K562 (cell line): ENCODE measurements at regions not wholly inside any gene's neighbourhood (a gene's known extent, or its start where the extent isn't known, plus 50 kb on each side); places are given as distances from the start of the nearest gene placed in this dataset.

Experiments
- ATAC-seq: fragments of 200-7000 bp; cut with Tn5 transposase; 3 replicates; pipeline ENCODE4 v1.9.1; 2020; ENCODE audit warnings: moderate library complexity
- BruUV-seq: library from RNA; stranded (reverse); fragments of 400-500 nt; replicated peaks from 2 replicates; lab custom pipeline; 2021; lab: Mats Ljungman, UMichigan
- CTCF ChIA-PET: fragments of 300-600 bp; formaldehyde crosslinking; extraction: SDS; loops from one replicate; lab custom pipeline; 2021; ENCODE audit warnings: low intra/inter-chr PET ratio; lab: Yijun Ruan, JAX
- POLR2A ChIA-PET: fragments of 300-600, 350-650 bp; sonication (Branson Sonifier 250); formaldehyde crosslinking; extraction: SDS; loops from one replicate; lab custom pipeline; 2021; ENCODE audit warnings: antibody characterized with exemption, inconsistent platforms; lab: Yijun Ruan, JAX
- DNase-seq, 4 experiments: peaks; one replicate each; pipeline versions ENCODE4 v3.0.0 to v3.0.0-alpha.2; 2011 to 2018; ENCODE audit warnings: low spot score in 3 of 4, mixed read lengths in 3 of 4; ENCODE audit errors: extremely low read depth in 1 of 4
- FAIRE-seq: peaks from 2 replicates; lab custom pipeline; 2011; peaks lifted over from hg19 to GRCh38; lab: Jason Lieb, UNC
- H2AFZ ChIP-seq: 2 replicates; pipeline ENCODE4 v1.6.0; 2011; ENCODE audit warnings: low read depth, low read length, control low read depth, inconsistent platforms
- H3K27ac ChIP-seq: fragments of 200-600 bp; 3 replicates; pipeline ENCODE4 v1.8.0; 2011; ENCODE audit warnings: low read depth, mild to moderate bottlenecking, control low read depth, inconsistent platforms, low read length, moderate library complexity, mixed read lengths; ENCODE audit errors: extremely low read depth
- H3K27me3 ChIP-seq, 2 experiments: fragments of 300-600 bp in 1 of 2; 2 replicates in 1 of 2; 3 replicates in 1 of 2; pipeline versions ENCODE4 v1.6.0 to v1.8.0; 2011; ENCODE audit warnings: inconsistent platforms in 2 of 2, low read length in 2 of 2, mild to moderate bottlenecking in 1 of 2, mixed read lengths in 1 of 2, moderate library complexity in 1 of 2; ENCODE audit not compliant: control insufficient read depth in 2 of 2, insufficient read depth in 2 of 2
- H3K36me3 ChIP-seq: fragments of 300-600 bp; 3 replicates; pipeline ENCODE4 v1.8.0; 2011; ENCODE audit warnings: mild to moderate bottlenecking, low read length, inconsistent platforms; ENCODE audit not compliant: control insufficient read depth, insufficient read depth
- H3K4me1 ChIP-seq, 2 experiments: fragments of 200-600 bp in 1 of 2; replicated peaks in 1 of 2; 2 replicates in 1 of 2; 3 replicates in 1 of 2; pipeline versions ENCODE4 v1.5.1 to v1.8.0; 2011; ENCODE audit warnings: inconsistent platforms in 2 of 2, low read length in 2 of 2, mild to moderate bottlenecking in 1 of 2, mixed read lengths in 1 of 2, moderate library complexity in 1 of 2; ENCODE audit not compliant: control insufficient read depth in 2 of 2, insufficient read depth in 2 of 2
- H3K4me2 ChIP-seq: 2 replicates; pipeline ENCODE4 v1.6.1; 2011; ENCODE audit warnings: low read length, control low read depth, inconsistent platforms, mixed read lengths; ENCODE audit not compliant: insufficient read depth
- H3K4me3 ChIP-seq: fragments of 200-600 bp; sonication (generic), shearing (Covaris generic); 2 replicates; pipeline ENCODE4 v1.5.1; 2016; ENCODE audit warnings: control low read depth, inconsistent platforms
- H3K79me2 ChIP-seq: fragments of 200-600 bp; 3 replicates; pipeline ENCODE4 v1.8.0; 2011; ENCODE audit warnings: low read length, inconsistent platforms; ENCODE audit not compliant: control insufficient read depth, insufficient read depth
- H3K9ac ChIP-seq, 2 experiments: 2 replicates each; pipeline versions ENCODE4 v1.6.0 to v1.6.1; 2011; ENCODE audit warnings: low read depth in 2 of 2, low read length in 2 of 2, control low read depth in 1 of 2, inconsistent platforms in 1 of 2, mild to moderate bottlenecking in 1 of 2, mixed read lengths in 1 of 2; ENCODE audit not compliant: insufficient read depth in 1 of 2
- H3K9me1 ChIP-seq: one replicate; pipeline ENCODE4 v1.6.0; 2011; ENCODE audit warnings: inconsistent platforms, mild to moderate bottlenecking, low read length, moderate library complexity; ENCODE audit not compliant: control insufficient read depth, insufficient read depth
- H3K9me3 ChIP-seq: replicated peaks from 2 replicates; pipeline ENCODE4 v1.5.1; 2011; ENCODE audit warnings: low read depth, low read length, inconsistent platforms; ENCODE audit not compliant: control insufficient read depth, insufficient read depth
- H4K20me1 ChIP-seq: replicated peaks from 2 replicates; pipeline ENCODE4 v1.6.1; 2011; ENCODE audit warnings: low read length, inconsistent platforms, mixed read lengths; ENCODE audit not compliant: control insufficient read depth, insufficient read depth
- MEIS2 ChIP-seq: fragments of 450-650 bp; IDR thresholded peaks from 2 replicates; pipeline ENCODE4 v1.6.1; 2014; ENCODE audit warnings: mild to moderate bottlenecking; ENCODE audit not compliant: partially characterized antibody
- RAD51 ChIP-seq: fragments of 450-650 bp; IDR thresholded peaks from 2 replicates; pipeline ENCODE4 v1.7.1; 2016; ENCODE audit warnings: low read depth, mild to moderate bottlenecking, borderline replicate concordance
- RHOXF2B ChIP-seq: fragments of 250-450 bp; sonication (Bioruptor Pico); conservative IDR thresholded peaks from 2 replicates; pipeline ENCODE4 v1.5.1; 2021
- SMC3 ChIP-seq: conservative IDR thresholded peaks from 2 replicates; pipeline ENCODE4 v1.6.1; 2011; ENCODE audit warnings: low read depth, low read length, improper control_type of control experiment; ENCODE audit not compliant: insufficient read depth
- ZBED1 ChIP-seq: IDR thresholded peaks from 2 replicates; pipeline ENCODE4 v1.6.1; 2014
- ZNF146 ChIP-seq: IDR thresholded peaks from one replicate; pipeline ENCODE4 v1.6.1; 2018; ENCODE audit warnings: missing compliant biosample characterization; ENCODE audit not compliant: unreplicated experiment
- ZNF561 ChIP-seq: fragments of 450-650 bp; formaldehyde crosslinking; conservative IDR thresholded peaks from 2 replicates; pipeline ENCODE4 v1.4.0; 2020; ENCODE audit warnings: mild to moderate bottlenecking, moderate library complexity
- ZNF668 ChIP-seq: fragments of 250-450 bp; sonication (Bioruptor Pico); IDR thresholded peaks from 2 replicates; pipeline ENCODE4 v1.8.0; 2022; ENCODE audit warnings: mild to moderate bottlenecking, inconsistent platforms
- WGBS: fragments of 100-300 bp; shearing (Covaris generic); methylation state at CpG from one replicate; pipeline ENCODE4 v1.1.6; 2016; ENCODE audit warnings: low coverage, mixed read lengths; ENCODE audit not compliant: insufficient coverage; ENCODE audit errors: missing lambda C conversion rate; 5-methylcytosine and 5-hydroxymethylcytosine counted together
- in situ Hi-C: fragments of 300-500 bp; cut with MboI; formaldehyde crosslinking; loops from 4 replicates; pipeline ENCODE4 v1.15.0; 2018; ENCODE audit warnings: inconsistent platforms, mixed read lengths
- intact Hi-C: fragments of 100-400 bp; cut with micrococcal nuclease; formaldehyde crosslinking; loops from 2 replicates; pipeline ENCODE4 v1.14.2; 2022
- TF ChIP-seq, protein P1 (sequence below): fragments of 250-450 bp; sonication (Bioruptor Pico); IDR thresholded peaks from 2 replicates; pipeline ENCODE4 v1.4.0; 2020
- TF ChIP-seq, protein P2 (sequence below): sonication (generic); formaldehyde crosslinking; IDR thresholded peaks from 2 replicates; pipeline ENCODE4 v1.8.1; 2023; ENCODE audit warnings: mild to moderate bottlenecking, missing genetic modification reagents
- TF ChIP-seq, protein P3 (sequence below): fragments of 450-650 bp; IDR thresholded peaks from 2 replicates; pipeline ENCODE4 v1.6.1; 2017; ENCODE audit warnings: antibody characterized with exemption
- TF ChIP-seq, protein P4 (sequence below): fragments of 450-650 bp; conservative IDR thresholded peaks from 2 replicates; pipeline ENCODE4 v1.6.1; 2016; ENCODE audit warnings: missing genetic modification characterization, low read depth, mild to moderate bottlenecking, missing compliant biosample characterization, moderate library complexity

DNA sequence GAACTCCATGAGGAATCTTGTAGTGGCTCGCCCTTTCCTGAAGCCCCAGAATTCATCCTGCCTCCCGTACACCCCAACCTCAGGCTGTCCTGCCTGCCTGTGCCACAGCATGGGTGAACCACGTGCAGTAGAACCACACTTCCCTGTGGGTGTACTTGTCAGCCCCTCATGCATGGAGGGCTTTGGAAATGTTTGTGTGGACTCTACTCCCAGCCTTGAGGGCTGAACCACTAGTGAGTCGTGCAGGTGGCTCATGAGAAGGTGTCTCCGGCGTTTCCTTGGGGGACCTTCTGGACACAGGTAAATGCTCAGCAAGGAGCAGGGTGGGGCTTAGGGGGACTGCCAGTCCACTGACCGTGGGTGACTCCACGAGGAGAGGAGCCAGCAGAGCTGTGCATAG lies 58.7 kb upstream of the ADORA2B start:
- Histone ChIP-seq H4K20me1 (no peaks in the 10 kb centered on the region), H3K27me3 (no peaks in the 10 kb centered on the region), H3K36me3 (no peaks in the 10 kb centered on the region), H3K9me3 (no peaks in the 10 kb centered on the region), H3K79me2 (no peaks in the 10 kb centered on the region), H3K9ac (no peak overlapping the region; a peak in 1 of 4 replicates), H3K9me1 (no peaks in the 10 kb centered on the region), H2AFZ (peak overlapping the region; percentile 58), H3K27ac (no peak overlapping the region), H3K4me1 (peaks cover 5 to 22% of the 10 kb centered on the region in 2 experiments; a peak in 4 of 5 replicates), H3K4me3 (no peak overlapping the region), H3K4me2 (no peak overlapping the region)
- WGBS = 41% methylated on average over 7 of the region's 8 CpGs
- ATAC-seq (no peak), FAIRE-seq (no peak), DNase-seq (no peak)
- BruUV-seq = no TSS peak
- in situ Hi-C loops (no loop called here), intact Hi-C loops (no loop called here)
- CTCF ChIA-PET = no interaction called here
- POLR2A ChIA-PET = interaction anchor here (0.9 to 1.2 kb wide), 2 partner anchors 10 to 47 kb away, joined by 3 read pairs; no protein-coding TSS in a partner anchor
- TF ChIP-seq, protein P1, sequence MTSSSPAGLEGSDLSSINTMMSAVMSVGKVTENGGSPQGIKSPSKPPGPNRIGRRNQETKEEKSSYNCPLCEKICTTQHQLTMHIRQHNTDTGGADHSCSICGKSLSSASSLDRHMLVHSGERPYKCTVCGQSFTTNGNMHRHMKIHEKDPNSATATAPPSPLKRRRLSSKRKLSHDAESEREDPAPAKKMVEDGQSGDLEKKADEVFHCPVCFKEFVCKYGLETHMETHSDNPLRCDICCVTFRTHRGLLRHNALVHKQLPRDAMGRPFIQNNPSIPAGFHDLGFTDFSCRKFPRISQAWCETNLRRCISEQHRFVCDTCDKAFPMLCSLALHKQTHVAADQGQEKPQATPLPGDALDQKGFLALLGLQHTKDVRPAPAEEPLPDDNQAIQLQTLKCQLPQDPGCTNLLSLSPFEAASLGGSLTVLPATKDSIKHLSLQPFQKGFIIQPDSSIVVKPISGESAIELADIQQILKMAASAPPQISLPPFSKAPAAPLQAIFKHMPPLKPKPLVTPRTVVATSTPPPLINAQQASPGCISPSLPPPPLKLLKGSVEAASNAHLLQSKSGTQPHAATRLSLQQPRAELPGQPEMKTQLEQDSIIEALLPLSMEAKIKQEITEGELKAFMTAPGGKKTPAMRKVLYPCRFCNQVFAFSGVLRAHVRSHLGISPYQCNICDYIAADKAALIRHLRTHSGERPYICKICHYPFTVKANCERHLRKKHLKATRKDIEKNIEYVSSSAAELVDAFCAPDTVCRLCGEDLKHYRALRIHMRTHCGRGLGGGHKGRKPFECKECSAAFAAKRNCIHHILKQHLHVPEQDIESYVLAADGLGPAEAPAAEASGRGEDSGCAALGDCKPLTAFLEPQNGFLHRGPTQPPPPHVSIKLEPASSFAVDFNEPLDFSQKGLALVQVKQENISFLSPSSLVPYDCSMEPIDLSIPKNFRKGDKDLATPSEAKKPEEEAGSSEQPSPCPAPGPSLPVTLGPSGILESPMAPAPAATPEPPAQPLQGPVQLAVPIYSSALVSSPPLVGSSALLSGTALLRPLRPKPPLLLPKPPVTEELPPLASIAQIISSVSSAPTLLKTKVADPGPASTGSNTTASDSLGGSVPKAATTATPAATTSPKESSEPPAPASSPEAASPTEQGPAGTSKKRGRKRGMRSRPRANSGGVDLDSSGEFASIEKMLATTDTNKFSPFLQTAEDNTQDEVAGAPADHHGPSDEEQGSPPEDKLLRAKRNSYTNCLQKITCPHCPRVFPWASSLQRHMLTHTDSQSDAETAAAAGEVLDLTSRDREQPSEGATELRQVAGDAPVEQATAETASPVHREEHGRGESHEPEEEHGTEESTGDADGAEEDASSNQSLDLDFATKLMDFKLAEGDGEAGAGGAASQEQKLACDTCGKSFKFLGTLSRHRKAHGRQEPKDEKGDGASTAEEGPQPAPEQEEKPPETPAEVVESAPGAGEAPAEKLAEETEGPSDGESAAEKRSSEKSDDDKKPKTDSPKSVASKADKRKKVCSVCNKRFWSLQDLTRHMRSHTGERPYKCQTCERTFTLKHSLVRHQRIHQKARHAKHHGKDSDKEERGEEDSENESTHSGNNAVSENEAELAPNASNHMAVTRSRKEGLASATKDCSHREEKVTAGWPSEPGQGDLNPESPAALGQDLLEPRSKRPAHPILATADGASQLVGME (CRISPR knock-in tag) = no peak
- TF ChIP-seq ZNF561 (CRISPR knock-in tag) = no peak
- no peak for TF ChIP-seq ZNF668 (CRISPR knock-in tag)
- TF ChIP-seq, protein P2, sequence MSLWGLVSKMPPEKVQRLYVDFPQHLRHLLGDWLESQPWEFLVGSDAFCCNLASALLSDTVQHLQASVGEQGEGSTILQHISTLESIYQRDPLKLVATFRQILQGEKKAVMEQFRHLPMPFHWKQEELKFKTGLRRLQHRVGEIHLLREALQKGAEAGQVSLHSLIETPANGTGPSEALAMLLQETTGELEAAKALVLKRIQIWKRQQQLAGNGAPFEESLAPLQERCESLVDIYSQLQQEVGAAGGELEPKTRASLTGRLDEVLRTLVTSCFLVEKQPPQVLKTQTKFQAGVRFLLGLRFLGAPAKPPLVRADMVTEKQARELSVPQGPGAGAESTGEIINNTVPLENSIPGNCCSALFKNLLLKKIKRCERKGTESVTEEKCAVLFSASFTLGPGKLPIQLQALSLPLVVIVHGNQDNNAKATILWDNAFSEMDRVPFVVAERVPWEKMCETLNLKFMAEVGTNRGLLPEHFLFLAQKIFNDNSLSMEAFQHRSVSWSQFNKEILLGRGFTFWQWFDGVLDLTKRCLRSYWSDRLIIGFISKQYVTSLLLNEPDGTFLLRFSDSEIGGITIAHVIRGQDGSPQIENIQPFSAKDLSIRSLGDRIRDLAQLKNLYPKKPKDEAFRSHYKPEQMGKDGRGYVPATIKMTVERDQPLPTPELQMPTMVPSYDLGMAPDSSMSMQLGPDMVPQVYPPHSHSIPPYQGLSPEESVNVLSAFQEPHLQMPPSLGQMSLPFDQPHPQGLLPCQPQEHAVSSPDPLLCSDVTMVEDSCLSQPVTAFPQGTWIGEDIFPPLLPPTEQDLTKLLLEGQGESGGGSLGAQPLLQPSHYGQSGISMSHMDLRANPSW (CRISPR knock-in tag) = no peak
- TF ChIP-seq ZNF146 (CRISPR knock-in tag) = no peak
- TF ChIP-seq, protein P3, sequence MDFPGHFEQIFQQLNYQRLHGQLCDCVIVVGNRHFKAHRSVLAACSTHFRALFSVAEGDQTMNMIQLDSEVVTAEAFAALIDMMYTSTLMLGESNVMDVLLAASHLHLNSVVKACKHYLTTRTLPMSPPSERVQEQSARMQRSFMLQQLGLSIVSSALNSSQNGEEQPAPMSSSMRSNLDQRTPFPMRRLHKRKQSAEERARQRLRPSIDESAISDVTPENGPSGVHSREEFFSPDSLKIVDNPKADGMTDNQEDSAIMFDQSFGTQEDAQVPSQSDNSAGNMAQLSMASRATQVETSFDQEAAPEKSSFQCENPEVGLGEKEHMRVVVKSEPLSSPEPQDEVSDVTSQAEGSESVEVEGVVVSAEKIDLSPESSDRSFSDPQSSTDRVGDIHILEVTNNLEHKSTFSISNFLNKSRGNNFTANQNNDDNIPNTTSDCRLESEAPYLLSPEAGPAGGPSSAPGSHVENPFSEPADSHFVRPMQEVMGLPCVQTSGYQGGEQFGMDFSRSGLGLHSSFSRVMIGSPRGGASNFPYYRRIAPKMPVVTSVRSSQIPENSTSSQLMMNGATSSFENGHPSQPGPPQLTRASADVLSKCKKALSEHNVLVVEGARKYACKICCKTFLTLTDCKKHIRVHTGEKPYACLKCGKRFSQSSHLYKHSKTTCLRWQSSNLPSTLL = no peak
- TF ChIP-seq MEIS2 = no peak
- TF ChIP-seq, protein P4, sequence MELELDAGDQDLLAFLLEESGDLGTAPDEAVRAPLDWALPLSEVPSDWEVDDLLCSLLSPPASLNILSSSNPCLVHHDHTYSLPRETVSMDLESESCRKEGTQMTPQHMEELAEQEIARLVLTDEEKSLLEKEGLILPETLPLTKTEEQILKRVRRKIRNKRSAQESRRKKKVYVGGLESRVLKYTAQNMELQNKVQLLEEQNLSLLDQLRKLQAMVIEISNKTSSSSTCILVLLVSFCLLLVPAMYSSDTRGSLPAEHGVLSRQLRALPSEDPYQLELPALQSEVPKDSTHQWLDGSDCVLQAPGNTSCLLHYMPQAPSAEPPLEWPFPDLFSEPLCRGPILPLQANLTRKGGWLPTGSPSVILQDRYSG (tag) = no peak
- no peak for TF ChIP-seq RHOXF2B (CRISPR knock-in tag)
- TF ChIP-seq SMC3 = no peak
- no peak for TF ChIP-seq RAD51
- TF ChIP-seq ZBED1 = no peak
